HCT116 (cell line): ENCODE measurements at regions not wholly inside any gene's neighbourhood (a gene's known extent, or its start where the extent isn't known, plus 50 kb on each side); places are given as distances from the start of the nearest gene placed in this dataset.

Experiments
- ATAC-seq: fragments of 200-7000 bp; cut with Tn5 transposase; 2 replicates; pipeline ENCODE4 v1.9.1; 2020; ENCODE audit warnings: mild to moderate bottlenecking, moderate library complexity
- BruUV-seq: library from RNA; stranded (reverse); fragments of 400-500 nt; replicated peaks from 2 replicates; lab custom pipeline; 2021; lab: Mats Ljungman, UMichigan
- CTCF ChIA-PET: fragments of 300-600 bp; sonication (Branson Sonifier 250); formaldehyde crosslinking; loops from one replicate; lab custom pipeline; 2021; ENCODE audit warnings: antibody characterized with exemption; lab: Charles Lee
- POLR2A ChIA-PET: fragments of 300-600, 350-600 bp; sonication (Branson Sonifier 250); formaldehyde crosslinking; loops from one replicate; lab custom pipeline; 2021; ENCODE audit warnings: antibody characterized with exemption; lab: Charles Lee
- RAD21 ChIA-PET, 2 experiments: fragments of 300-600 bp; sonication (Branson Sonifier 250); formaldehyde crosslinking; loops; one replicate each; lab custom pipeline; 2023; ENCODE audit warnings: low total read pairs in 2 of 2; ENCODE audit not compliant: uncharacterized antibody in 2 of 2, unreplicated experiment in 2 of 2, low non-redundant PET in 1 of 2; lab: Charles Lee
- DNase-seq: peaks from one replicate; pipeline ENCODE4 v3.0.0-alpha.2; 2010; ENCODE audit warnings: low read depth, low spot score
- H2AFZ ChIP-seq: fragments of 200-600 bp; shearing (Covaris generic), sonication (generic); 2 replicates; pipeline ENCODE4 v1.6.1; 2017; ENCODE audit warnings: low read depth, mixed run types, mixed read lengths, antibody characterized with exemption, low read length; ENCODE audit not compliant: poor library complexity, severe bottlenecking
- H3K27ac ChIP-seq: 2 replicates; pipeline ENCODE4 v1.5.1; 2012; ENCODE audit warnings: low read depth, low read length
- H3K27me3 ChIP-seq: fragments of 200-600 bp; sonication (generic); 2 replicates; pipeline ENCODE4 v1.6.1; 2016; ENCODE audit warnings: mixed run types, low read length, mixed read lengths; ENCODE audit not compliant: insufficient read depth
- H3K36me3 ChIP-seq, 2 experiments: fragments of 200-500 bp in 1 of 2; fragments of 200-600 bp in 1 of 2; sonication (Bioruptor generic) in 1 of 2; sonication (generic) in 1 of 2; 2 replicates each; pipeline versions ENCODE4 v1.5.1 to v1.6.1; 2014 to 2016; ENCODE audit warnings: low read length in 2 of 2, inconsistent platforms in 1 of 2, mixed read lengths in 1 of 2, mixed run types in 1 of 2; ENCODE audit not compliant: insufficient read depth in 2 of 2, control insufficient read depth in 1 of 2
- H3K4me1 ChIP-seq, 2 experiments: fragments of 200-600 bp in 1 of 2; sonication (generic) in 1 of 2; 2 replicates each; pipeline versions ENCODE4 v1.5.1 to v1.6.1; 2012 to 2017; ENCODE audit warnings: low read length in 2 of 2, inconsistent platforms in 1 of 2, mild to moderate bottlenecking in 1 of 2, mixed read lengths in 1 of 2, mixed run types in 1 of 2, moderate library complexity in 1 of 2; ENCODE audit not compliant: insufficient read depth in 2 of 2, control insufficient read depth in 1 of 2
- H3K4me2 ChIP-seq: fragments of 200-600 bp; sonication (generic); 2 replicates; pipeline ENCODE4 v1.6.1; 2017; ENCODE audit warnings: mixed run types, low read length, mixed read lengths
- H3K4me3 ChIP-seq, 2 experiments: fragments of 200-600 bp in 1 of 2; sonication (generic) in 1 of 2; replicated peaks in 1 of 2; 2 replicates each; pipeline ENCODE4 v1.5.1; 2011 to 2016; ENCODE audit warnings: low read length in 2 of 2, control low read depth in 1 of 2, low read depth in 1 of 2, mild to moderate bottlenecking in 1 of 2, mixed read lengths in 1 of 2, mixed run types in 1 of 2
- H3K79me2 ChIP-seq: fragments of 200-600 bp; sonication (generic); 2 replicates; pipeline ENCODE4 v1.6.1; 2017; ENCODE audit warnings: mild to moderate bottlenecking, mixed run types, low read length, moderate library complexity, mixed read lengths; ENCODE audit not compliant: insufficient read depth
- H3K9ac ChIP-seq: fragments of 200-600 bp; sonication (generic); 2 replicates; pipeline ENCODE4 v1.6.1; 2016; ENCODE audit warnings: low read length, mixed read lengths
- H3K9me2 ChIP-seq: fragments of 200-600 bp; sonication (generic), shearing (Covaris generic); 2 replicates; pipeline ENCODE4 v1.6.1; 2017; ENCODE audit warnings: mixed run types, mild to moderate bottlenecking, moderate library complexity; ENCODE audit not compliant: insufficient read depth
- H3K9me3 ChIP-seq, 2 experiments: fragments of 200-500 bp in 1 of 2; fragments of 200-600 bp in 1 of 2; sonication (Bioruptor generic) in 1 of 2; sonication (generic) in 1 of 2; 2 replicates each; pipeline ENCODE4 v1.6.1; 2014 to 2017; ENCODE audit warnings: low read length in 2 of 2, mixed read lengths in 2 of 2, inconsistent platforms in 1 of 2, low read depth in 1 of 2, mild to moderate bottlenecking in 1 of 2, mixed run types in 1 of 2, moderate library complexity in 1 of 2; ENCODE audit not compliant: control insufficient read depth in 1 of 2, insufficient read depth in 1 of 2
- H4K20me1 ChIP-seq: fragments of 200-600 bp; sonication (generic), shearing (Covaris generic); 2 replicates; pipeline ENCODE4 v1.6.1; 2017; ENCODE audit warnings: mixed run types, mild to moderate bottlenecking, moderate library complexity; ENCODE audit not compliant: insufficient read depth
- CBX3 ChIP-seq: IDR thresholded peaks from 2 replicates; pipeline ENCODE4 v1.6.1; 2012; ENCODE audit warnings: low read depth
- CEBPB ChIP-seq: IDR thresholded peaks from 2 replicates; pipeline ENCODE4 v1.6.1; 2012; ENCODE audit warnings: low read depth
- EGR1 ChIP-seq: IDR thresholded peaks from 2 replicates; pipeline ENCODE4 v1.6.1; 2012; ENCODE audit warnings: low read depth
- ELF1 ChIP-seq: IDR thresholded peaks from 2 replicates; pipeline ENCODE4 v1.6.1; 2012; ENCODE audit warnings: low read depth, borderline replicate concordance
- EZH2 ChIP-seq: fragments of 200-600 bp; sonication (generic); IDR thresholded peaks from 2 replicates; pipeline ENCODE4 v1.6.1; 2017; ENCODE audit warnings: antibody characterized with exemption, mixed run types
- FOSL1 ChIP-seq: IDR thresholded peaks from 2 replicates; pipeline ENCODE4 v1.6.1; 2012; ENCODE audit warnings: low read depth
- JUND ChIP-seq: IDR thresholded peaks from 2 replicates; pipeline ENCODE4 v1.6.1; 2012
- POLR2A ChIP-seq: IDR thresholded peaks from 2 replicates; pipeline ENCODE4 v1.7.0; 2011; ENCODE audit warnings: borderline replicate concordance; ENCODE audit not compliant: insufficient read depth, insufficient read length; ENCODE audit errors: extremely low read depth
- POLR2AphosphoS5 ChIP-seq: IDR thresholded peaks from 2 replicates; pipeline ENCODE4 v1.6.1; 2011; ENCODE audit warnings: mild to moderate bottlenecking, low read depth, low read length, moderate library complexity
- SIN3A ChIP-seq: IDR thresholded peaks from 2 replicates; pipeline ENCODE4 v1.6.1; 2012; ENCODE audit warnings: low read depth
- SP1 ChIP-seq: IDR thresholded peaks from 2 replicates; pipeline ENCODE4 v1.6.1; 2012; ENCODE audit warnings: low read depth
- SRF ChIP-seq: IDR thresholded peaks from 2 replicates; pipeline ENCODE4 v1.6.1; 2012; ENCODE audit warnings: low read depth
- TCF7L2 ChIP-seq: IDR thresholded peaks from 2 replicates; pipeline ENCODE4 v1.7.0; 2011; ENCODE audit warnings: borderline replicate concordance, inconsistent platforms; ENCODE audit not compliant: insufficient read depth, insufficient read length; ENCODE audit errors: extremely low read depth
- YY1 ChIP-seq: IDR thresholded peaks from 2 replicates; pipeline ENCODE4 v1.6.1; 2011; ENCODE audit warnings: low read length, low read depth, moderate library complexity, mild to moderate bottlenecking; ENCODE audit not compliant: insufficient replicate concordance; ENCODE audit errors: extremely low read depth
- ZFX ChIP-seq: fragments of 450-650 bp; IDR thresholded peaks from 2 replicates; pipeline ENCODE4 v1.6.1; 2017
- ZNF274 ChIP-seq: fragments of 200-500 bp; sonication (Bioruptor generic); IDR thresholded peaks from 2 replicates; pipeline ENCODE4 v1.6.1; 2014; ENCODE audit warnings: mild to moderate bottlenecking, low read depth, low read length, inconsistent platforms
- intact Hi-C: fragments of 100-400 bp; cut with micrococcal nuclease; formaldehyde crosslinking; loops from 2 replicates; pipeline ENCODE4 v1.10.0; 2022
- TF ChIP-seq, protein P1 (sequence below): IDR thresholded peaks from 2 replicates; pipeline ENCODE4 v1.6.1; 2011; ENCODE audit warnings: mild to moderate bottlenecking, low read length, moderate library complexity; ENCODE audit not compliant: insufficient replicate concordance; ENCODE audit errors: extremely low read depth
- TF ChIP-seq, protein P2 (sequence below): IDR thresholded peaks from 2 replicates; pipeline ENCODE4 v1.6.1; 2012; ENCODE audit warnings: low read depth

DNA sequence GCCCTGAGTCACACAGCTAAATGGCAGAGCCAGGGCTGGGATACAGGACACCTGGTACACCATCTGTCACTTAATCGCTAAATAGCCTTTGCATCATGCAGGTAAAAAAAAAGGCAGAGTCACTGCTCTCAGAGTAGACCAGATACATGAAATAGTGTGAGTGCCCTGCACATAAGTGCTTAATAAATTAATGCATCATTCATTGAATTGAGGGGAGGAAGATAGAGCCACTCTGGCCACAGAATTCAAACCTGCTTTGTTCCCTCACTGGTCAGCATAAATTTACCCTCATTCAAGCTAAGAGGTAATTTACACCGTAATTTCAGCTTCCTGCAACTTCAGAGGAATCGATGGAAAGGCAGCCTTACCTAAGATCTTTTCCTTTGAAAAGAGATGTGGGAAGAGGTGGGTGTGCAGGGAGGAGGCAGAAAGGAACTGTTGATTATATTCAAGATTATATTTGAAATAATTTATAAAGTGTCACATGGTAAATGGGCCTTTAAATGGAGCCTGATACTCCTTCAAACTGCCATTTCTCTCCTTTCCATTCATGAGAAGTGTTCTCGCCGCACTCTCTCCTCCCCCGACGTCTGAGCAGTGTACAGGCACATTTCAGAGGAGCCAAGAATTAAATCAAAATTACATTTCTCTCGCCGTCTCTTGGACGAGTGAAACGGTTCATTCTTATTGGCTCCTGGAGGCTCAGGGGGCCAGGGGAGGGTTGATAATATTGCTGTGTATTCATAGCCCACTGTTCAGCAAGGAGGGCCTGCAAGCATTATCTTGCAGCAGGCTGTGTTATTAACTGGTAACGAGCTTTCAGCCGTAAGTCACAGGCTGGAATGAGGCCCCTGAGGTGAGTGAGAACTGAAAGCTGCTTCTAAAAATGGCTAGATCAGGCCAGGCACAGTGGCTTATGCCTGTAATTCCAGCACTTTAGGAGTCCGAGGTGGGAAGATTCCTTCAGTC lies 52.2 kb upstream of the HMGXB4 start:
- H3K4me3 ChIP-seq, result no peak overlapping the region
- TF ChIP-seq ZFX (no peak), CBX3 (no peak), CEBPB (no peak), TCF7L2 (no peak), SIN3A (no peak), POLR2A (no peak), ZNF274 (no peak), ELF1 (no peak), YY1 (no peak), SP1 (no peak), JUND (no peak), EGR1 (no peak), FOSL1 (no peak), SRF (no peak), POLR2AphosphoS5 (no peak), EZH2 (no peak)
- TF ChIP-seq, protein P1, sequence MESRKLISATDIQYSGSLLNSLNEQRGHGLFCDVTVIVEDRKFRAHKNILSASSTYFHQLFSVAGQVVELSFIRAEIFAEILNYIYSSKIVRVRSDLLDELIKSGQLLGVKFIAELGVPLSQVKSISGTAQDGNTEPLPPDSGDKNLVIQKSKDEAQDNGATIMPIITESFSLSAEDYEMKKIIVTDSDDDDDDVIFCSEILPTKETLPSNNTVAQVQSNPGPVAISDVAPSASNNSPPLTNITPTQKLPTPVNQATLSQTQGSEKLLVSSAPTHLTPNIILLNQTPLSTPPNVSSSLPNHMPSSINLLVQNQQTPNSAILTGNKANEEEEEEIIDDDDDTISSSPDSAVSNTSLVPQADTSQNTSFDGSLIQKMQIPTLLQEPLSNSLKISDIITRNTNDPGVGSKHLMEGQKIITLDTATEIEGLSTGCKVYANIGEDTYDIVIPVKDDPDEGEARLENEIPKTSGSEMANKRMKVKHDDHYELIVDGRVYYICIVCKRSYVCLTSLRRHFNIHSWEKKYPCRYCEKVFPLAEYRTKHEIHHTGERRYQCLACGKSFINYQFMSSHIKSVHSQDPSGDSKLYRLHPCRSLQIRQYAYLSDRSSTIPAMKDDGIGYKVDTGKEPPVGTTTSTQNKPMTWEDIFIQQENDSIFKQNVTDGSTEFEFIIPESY, result no peak
- TF ChIP-seq, protein P2, sequence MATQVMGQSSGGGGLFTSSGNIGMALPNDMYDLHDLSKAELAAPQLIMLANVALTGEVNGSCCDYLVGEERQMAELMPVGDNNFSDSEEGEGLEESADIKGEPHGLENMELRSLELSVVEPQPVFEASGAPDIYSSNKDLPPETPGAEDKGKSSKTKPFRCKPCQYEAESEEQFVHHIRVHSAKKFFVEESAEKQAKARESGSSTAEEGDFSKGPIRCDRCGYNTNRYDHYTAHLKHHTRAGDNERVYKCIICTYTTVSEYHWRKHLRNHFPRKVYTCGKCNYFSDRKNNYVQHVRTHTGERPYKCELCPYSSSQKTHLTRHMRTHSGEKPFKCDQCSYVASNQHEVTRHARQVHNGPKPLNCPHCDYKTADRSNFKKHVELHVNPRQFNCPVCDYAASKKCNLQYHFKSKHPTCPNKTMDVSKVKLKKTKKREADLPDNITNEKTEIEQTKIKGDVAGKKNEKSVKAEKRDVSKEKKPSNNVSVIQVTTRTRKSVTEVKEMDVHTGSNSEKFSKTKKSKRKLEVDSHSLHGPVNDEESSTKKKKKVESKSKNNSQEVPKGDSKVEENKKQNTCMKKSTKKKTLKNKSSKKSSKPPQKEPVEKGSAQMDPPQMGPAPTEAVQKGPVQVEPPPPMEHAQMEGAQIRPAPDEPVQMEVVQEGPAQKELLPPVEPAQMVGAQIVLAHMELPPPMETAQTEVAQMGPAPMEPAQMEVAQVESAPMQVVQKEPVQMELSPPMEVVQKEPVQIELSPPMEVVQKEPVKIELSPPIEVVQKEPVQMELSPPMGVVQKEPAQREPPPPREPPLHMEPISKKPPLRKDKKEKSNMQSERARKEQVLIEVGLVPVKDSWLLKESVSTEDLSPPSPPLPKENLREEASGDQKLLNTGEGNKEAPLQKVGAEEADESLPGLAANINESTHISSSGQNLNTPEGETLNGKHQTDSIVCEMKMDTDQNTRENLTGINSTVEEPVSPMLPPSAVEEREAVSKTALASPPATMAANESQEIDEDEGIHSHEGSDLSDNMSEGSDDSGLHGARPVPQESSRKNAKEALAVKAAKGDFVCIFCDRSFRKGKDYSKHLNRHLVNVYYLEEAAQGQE, result no peak
- H3K79me2 ChIP-seq, result no peaks in the 10 kb centered on the region
- intact Hi-C loops, result no loop called here
- H3K27me3 ChIP-seq, result no peaks in the 10 kb centered on the region
- BruUV-seq, result no TSS peak
- no peak overlapping the region for H2AFZ ChIP-seq
- H4K20me1 ChIP-seq, result no peaks in the 10 kb centered on the region
- no peaks in the 10 kb centered on the region for H3K9me2 ChIP-seq
- no peaks in the 10 kb centered on the region for H3K4me1 ChIP-seq
- ChIA-PET RAD21 (no interaction called here), POLR2A (no interaction called here), CTCF (interaction anchor here (0.6 to 1.3 kb wide), 2 partner anchors 26 to 513 kb away, joined by 3 to 6 read pairs; partner anchors contain the start of gene APOL5)
- no peaks in the 10 kb centered on the region for H3K36me3 ChIP-seq
- ATAC-seq (no peak), DNase-seq (no peak)
- no peak overlapping the region for H3K4me2 ChIP-seq
- no peak overlapping the region for H3K27ac ChIP-seq
- no peaks in the 10 kb centered on the region for H3K9me3 ChIP-seq
- H3K9ac ChIP-seq, result no peak overlapping the region
